WI38 (cell line): ENCODE measurements at regions not wholly inside any gene's neighbourhood (a gene's known extent, or its start where the extent isn't known, plus 50 kb on each side); places are given as distances from the start of the nearest gene placed in this dataset.
"Not testable (repeated sequence)": the region's sequence is repeated elsewhere in the genome, so short reads cannot be mapped to it uniquely, and the experiment has no call there.

Experiments
- H3K4me3 ChIP-seq: 2 replicates; pipeline ENCODE4 v1.5.1; 2011; ENCODE audit warnings: low read depth, mild to moderate bottlenecking, control low read depth, low read length
- TF ChIP-seq, protein P1 (sequence below): IDR thresholded peaks from 2 replicates; pipeline ENCODE4 v1.5.1; 2012; ENCODE audit warnings: low read depth, mild to moderate bottlenecking, control low read depth, low read length

DNA sequence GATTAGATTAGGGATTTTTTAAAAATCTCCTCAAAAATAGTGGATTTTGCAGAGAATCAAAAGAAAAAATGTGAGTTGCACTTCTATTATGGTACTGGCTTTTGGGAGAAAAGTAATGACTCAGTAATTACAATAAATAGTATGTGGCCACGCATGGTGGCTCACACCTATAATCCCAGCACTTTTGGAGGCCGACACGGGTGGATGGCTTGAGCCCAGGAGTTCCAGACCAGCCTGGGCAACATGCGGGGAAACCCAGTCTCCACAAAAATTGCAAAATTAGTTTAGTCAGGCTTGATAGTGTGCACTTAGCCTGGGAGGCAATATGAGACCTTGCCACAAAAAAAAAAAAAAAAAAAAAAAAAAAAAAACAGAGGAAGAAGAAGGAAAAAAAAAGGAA is 1098.2 kb downstream of the ZPLD1 start:
- TF ChIP-seq, protein P1, sequence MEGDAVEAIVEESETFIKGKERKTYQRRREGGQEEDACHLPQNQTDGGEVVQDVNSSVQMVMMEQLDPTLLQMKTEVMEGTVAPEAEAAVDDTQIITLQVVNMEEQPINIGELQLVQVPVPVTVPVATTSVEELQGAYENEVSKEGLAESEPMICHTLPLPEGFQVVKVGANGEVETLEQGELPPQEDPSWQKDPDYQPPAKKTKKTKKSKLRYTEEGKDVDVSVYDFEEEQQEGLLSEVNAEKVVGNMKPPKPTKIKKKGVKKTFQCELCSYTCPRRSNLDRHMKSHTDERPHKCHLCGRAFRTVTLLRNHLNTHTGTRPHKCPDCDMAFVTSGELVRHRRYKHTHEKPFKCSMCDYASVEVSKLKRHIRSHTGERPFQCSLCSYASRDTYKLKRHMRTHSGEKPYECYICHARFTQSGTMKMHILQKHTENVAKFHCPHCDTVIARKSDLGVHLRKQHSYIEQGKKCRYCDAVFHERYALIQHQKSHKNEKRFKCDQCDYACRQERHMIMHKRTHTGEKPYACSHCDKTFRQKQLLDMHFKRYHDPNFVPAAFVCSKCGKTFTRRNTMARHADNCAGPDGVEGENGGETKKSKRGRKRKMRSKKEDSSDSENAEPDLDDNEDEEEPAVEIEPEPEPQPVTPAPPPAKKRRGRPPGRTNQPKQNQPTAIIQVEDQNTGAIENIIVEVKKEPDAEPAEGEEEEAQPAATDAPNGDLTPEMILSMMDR: no peak
- H3K4me3 ChIP-seq: no peak overlapping the region

DNA sequence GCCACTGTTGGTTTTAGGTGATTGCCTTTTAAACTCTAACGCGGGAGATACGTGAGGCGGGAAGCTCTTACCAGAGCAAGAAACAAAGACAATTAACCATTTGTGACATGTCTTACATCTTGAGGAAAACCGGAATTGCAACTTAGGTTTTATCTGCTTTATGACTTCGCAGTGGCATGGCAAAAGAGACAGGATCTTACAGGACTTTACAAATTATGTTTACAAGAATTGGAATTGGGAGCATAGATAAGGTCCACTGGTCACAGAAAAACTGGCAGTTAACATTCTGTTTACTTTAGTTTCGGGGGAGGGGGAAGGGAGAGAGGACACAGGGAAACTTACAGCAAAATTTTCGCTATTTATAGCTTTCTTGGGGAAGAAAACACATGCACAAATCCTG is 1119.6 kb downstream of the ZPLD1 start:
- TF ChIP-seq, protein P1: no peak
- H3K4me3 ChIP-seq: no peak overlapping the region

DNA sequence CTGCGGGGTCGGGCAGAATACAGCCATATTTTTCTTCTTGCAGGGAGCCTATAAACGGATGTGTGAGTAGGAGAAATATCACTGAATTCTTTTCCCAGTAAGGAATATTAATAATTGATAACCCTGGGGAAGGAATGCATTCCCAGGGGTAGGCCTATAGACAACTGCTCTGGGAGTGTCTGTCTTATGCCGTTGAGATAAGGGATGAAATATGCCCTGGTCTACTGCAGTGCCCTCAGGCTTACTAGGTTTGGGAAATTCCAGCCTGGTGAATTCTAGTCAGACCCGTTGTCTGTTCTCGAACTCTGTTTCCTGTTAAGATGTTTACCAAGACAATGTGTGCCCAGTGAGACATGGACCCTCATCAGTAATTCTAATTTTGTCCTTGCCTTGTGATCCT is 1129.3 kb downstream of the ZPLD1 start:
- not testable (repeated sequence) for H3K4me3 ChIP-seq

DNA sequence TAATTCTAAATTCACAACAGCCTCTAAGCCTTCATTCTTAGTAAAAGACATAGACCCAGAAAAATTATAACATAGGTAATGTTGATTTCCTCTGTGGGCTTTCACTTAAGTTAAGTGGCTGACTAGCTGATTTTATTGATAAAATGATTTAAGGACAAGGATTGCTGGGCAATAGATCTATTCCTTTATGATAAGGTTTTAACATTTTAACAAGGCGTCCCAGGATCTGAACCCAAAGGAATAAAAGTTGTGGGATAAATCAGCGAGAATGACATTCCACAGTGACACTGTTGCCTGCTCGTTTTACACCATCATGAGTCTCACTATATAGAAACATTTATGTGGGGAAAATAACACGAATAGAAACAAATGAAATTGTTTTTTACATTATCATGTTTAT is 1151.0 kb downstream of the ZPLD1 start:
- TF ChIP-seq, protein P1: no peak
- no peak overlapping the region for H3K4me3 ChIP-seq

DNA sequence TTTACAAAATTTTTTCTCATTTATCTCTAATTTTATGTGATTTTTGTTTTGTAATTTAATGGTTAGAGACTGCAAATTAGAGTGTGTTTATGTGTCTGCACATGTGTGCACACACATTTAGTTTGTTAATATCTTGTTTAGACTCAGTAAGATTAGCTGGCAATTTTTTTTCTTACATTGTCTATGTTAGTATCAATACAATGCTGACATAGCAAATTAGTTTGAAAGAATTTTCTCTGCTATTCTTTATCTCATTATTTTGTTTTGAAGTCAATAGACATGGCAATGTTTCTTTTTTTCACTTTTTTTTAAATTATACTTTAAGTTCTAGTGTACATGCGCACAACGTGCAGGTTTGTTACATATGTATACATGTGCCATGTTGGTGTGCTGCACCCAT is 1155.0 kb downstream of the ZPLD1 start:
- no peak overlapping the region for H3K4me3 ChIP-seq
- TF ChIP-seq, protein P1: no peak

DNA sequence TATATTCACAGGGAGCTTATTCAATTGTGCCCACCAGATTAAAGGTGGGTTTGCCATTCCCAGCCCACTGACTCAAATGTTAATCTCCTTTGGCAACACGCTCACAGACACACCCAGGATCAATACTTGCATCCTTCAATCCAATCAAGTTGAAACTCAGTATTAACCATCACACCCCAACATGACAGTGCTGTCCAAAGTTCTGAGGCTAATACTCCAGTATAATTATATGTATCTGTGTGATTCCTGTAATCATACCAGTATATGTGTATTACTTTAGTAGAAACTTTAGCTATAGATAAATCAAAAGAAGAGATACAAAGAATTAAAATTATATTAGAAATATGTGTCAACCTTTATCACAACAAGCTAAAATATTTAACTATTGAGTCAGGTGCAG is 1166.0 kb downstream of the ZPLD1 start:
- TF ChIP-seq, protein P1: no peak
- no peak overlapping the region for H3K4me3 ChIP-seq

- TF ChIP-seq, protein P1: no peak
- H3K4me3 ChIP-seq: no peak overlapping the region
These were observed 1166.9 kb downstream of the ZPLD1 start for GRCh38 chr3:103601666-103602065.

- no peak overlapping the region for H3K4me3 ChIP-seq
- TF ChIP-seq, protein P1: no peak
These were observed 1174.7 kb downstream of the ZPLD1 start for GRCh38 chr3:103609472-103609871.
